ENCODE measurements at regions not wholly inside any gene's neighbourhood (a gene's known extent, or its start where the extent isn't known, plus 50 kb on each side); places are given as distances from the start of the nearest gene placed in this dataset.

DNA sequence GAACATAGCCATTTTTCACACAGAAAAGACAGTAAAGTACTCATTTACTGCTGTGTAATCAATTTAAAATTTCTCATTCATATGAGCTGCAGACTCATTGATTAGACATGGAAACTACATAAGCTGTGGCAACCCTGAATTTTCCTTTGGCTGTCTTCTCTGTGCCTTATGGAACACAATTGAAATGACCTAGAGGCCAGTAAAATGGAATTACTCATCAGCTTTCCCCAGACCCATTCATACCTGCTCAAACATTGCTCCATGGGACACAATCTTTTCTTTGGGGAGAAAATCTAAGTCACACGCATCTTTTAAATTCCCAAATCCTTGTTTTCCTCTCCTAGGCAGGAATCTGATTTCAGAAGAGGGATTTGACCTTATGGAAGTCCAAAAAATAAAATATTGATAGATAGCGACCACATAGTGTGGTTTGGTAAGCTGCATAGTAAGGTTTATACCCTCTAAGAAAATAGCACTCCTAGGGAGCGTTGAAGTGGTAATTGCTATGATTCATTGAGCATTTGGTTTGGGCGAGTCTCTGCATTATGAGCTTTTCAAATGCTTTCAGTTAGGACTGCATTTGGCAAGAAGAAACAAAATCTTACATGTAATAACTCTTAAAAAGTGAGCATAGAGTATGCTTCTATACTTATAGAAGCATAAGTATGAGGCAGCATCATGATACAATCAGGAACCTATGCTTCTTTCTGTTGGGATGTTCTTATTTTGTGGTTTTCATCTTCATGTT lies 243.4 kb upstream of the GADL1 start:
- Mint-ChIP-seq H3K27me3 (peaks cover 2% of the 10 kb centered on the region), H3K27ac (no peak overlapping the region), H3K36me3 (ENCODE audit: low read depth) (no peaks in the 10 kb centered on the region), H3K4me3 (no peak overlapping the region), H3K9me3 (no peaks in the 10 kb centered on the region), H3K4me1 (no peaks in the 10 kb centered on the region)
- ChIA-PET CTCF (interaction anchor here (1.2 kb wide), 1 partner anchor 1095 kb away, joined by 3 read pairs; no protein-coding TSS in a partner anchor), POLR2A (no interaction called here)
- no peak for ATAC-seq (ENCODE audit: low read depth)
- no peak for DNase-seq
- intact Hi-C loops (cut with micrococcal nuclease): no loop called here
- no peak for TF ChIP-seq CTCF (IDR thresholded peaks at IDR 0.05)

DNA sequence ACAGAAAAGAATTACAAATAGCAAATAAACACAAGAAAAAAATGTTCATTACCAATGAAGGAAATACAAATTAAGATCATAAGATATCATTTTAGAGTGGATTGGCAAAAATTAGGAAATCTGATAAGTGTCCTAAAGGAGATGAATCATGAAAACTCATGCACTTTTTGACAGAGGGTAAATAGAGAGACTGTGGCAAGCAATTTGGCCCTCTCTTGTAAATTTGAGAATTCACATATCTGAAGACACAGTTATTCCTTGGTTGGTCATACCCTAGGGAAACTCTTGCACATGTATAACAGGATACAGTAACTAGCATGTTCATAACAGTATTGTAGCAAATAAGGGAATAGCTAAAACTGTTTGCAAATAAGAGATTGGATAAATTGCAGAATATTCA lies 246.0 kb upstream of the GADL1 start:
- Mint-ChIP-seq H3K9me3 (no peaks in the 10 kb centered on the region), H3K36me3 (ENCODE audit: low read depth) (no peaks in the 10 kb centered on the region), H3K27ac (no peak overlapping the region), H3K4me3 (no peak overlapping the region), H3K27me3 (peaks cover 2% of the 10 kb centered on the region), H3K4me1 (no peaks in the 10 kb centered on the region)
- DNase-seq (no peak), ATAC-seq (ENCODE audit: low read depth) (no peak)
- no peak for TF ChIP-seq CTCF (IDR thresholded peaks at IDR 0.05)
- ChIA-PET CTCF (no interaction called here), POLR2A (no interaction called here)
- intact Hi-C loops (cut with micrococcal nuclease): no loop called here

- POLR2A ChIA-PET: no interaction called here
- Mint-ChIP-seq H3K9me3 (no peaks in the 10 kb centered on the region), H3K4me3 (no peak overlapping the region), H3K36me3 (ENCODE audit: low read depth) (no peaks in the 10 kb centered on the region), H3K27ac (no peak overlapping the region), H3K27me3 (peaks cover 2% of the 10 kb centered on the region), H3K4me1 (no peaks in the 10 kb centered on the region)
- DNase-seq: no peak
- no peak for ATAC-seq (ENCODE audit: low read depth)
- CTCF ChIA-PET: no interaction called here
- no peak for TF ChIP-seq CTCF (IDR thresholded peaks at IDR 0.05)
- intact Hi-C loops (cut with micrococcal nuclease): no loop called here
Measured at GRCh38 chr3:31142139-31142538, 247.7 kb upstream of the GADL1 start.

DNA sequence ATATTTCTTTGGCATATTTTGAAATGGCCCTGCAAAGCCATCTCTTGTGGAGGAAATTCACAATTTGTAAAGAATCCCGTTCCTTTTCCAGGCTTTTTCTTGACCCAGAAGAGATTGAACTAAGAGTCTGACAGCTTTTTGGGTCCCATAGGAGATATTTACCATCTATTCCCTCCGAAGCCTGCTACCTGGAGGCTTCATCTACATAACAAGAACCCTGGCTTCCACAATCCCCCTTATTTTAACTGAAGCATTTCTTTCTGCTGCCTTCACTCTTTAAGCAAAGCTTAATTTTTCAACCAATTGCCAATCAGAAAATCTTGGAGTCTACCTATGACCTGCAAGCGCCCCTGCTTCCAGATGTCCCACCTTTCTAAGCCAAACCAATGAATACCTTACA lies 248.1 kb upstream of the GADL1 start:
- H3K27ac Mint-ChIP-seq: no peak overlapping the region
- DNase-seq (no peak), ATAC-seq (ENCODE audit: low read depth) (no peak)
- ChIA-PET POLR2A (no interaction called here), CTCF (no interaction called here)
- H3K36me3 Mint-ChIP-seq (ENCODE audit: low read depth): no peaks in the 10 kb centered on the region
- intact Hi-C loops (cut with micrococcal nuclease): no loop called here
- peaks cover 2% of the 10 kb centered on the region for H3K27me3 Mint-ChIP-seq
- H3K4me1 Mint-ChIP-seq: no peaks in the 10 kb centered on the region
- no peak overlapping the region for H3K4me3 Mint-ChIP-seq
- no peaks in the 10 kb centered on the region for H3K9me3 Mint-ChIP-seq
- no peak for TF ChIP-seq CTCF (IDR thresholded peaks at IDR 0.05)

DNA sequence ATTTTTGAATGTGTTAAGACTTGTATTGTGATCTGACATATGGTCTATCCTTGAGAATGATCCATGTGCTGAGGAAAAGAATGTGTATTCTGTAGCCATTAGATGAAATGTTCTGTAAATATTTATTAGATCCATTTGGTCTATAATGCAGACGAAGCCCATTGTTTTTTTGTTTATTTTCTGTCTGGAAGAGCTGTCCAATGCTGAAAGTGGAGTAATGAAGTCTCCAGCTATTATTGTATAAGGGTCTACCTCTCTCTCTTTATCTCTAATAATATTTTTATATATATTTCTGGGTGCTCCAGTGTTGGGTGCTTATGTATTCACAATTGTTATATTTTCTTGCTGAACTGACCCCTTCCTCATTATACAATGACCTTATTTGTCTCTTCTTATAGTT lies 250.6 kb upstream of the GADL1 start:
- no peak for ATAC-seq (ENCODE audit: low read depth)
- POLR2A ChIA-PET: no interaction called here

More for the DNA sequence above, 250.6 kb upstream of the GADL1 start:
- no peak for TF ChIP-seq CTCF (IDR thresholded peaks at IDR 0.05)
- no peaks in the 10 kb centered on the region for H3K4me1 Mint-ChIP-seq
- H3K9me3 Mint-ChIP-seq: peaks cover 9% of the 10 kb centered on the region
- no peak overlapping the region for H3K4me3 Mint-ChIP-seq
- intact Hi-C loops (cut with micrococcal nuclease): no loop called here
- no peaks in the 10 kb centered on the region for H3K27me3 Mint-ChIP-seq
- peaks cover 2% of the 10 kb centered on the region for H3K36me3 Mint-ChIP-seq (ENCODE audit: low read depth)
- CTCF ChIA-PET: no interaction called here
- DNase-seq: no peak
- no peak overlapping the region for H3K27ac Mint-ChIP-seq

Data from activated B cell treated with CpG ODN at 0.5 μM for 24 hours (primary cell).